Left colon (tissue), 2 donors: ENCODE measurements at regions not wholly inside any gene's neighbourhood (a gene's known extent, or its start where the extent isn't known, plus 50 kb on each side); places are given as distances from the start of the nearest gene placed in this dataset.

ENCODE experiments used
- ATAC-seq: fragments of 200-7000 bp; cut with Tn5 transposase; one replicate; pipeline ENCODE4 v1.9.1; 2020; ENCODE audit warnings: mild to moderate bottlenecking, moderate library complexity
- DNase-seq, 2 donors: peaks; one replicate each; pipeline ENCODE4 v3.0.0-alpha.2; 2020
- intact Hi-C, 2 donors: fragments of 100-400 bp; cut with DNase I in 1 of 2; cut with micrococcal nuclease in 1 of 2; formaldehyde crosslinking; loops; one replicate each; pipeline versions ENCODE4 v1.11.2 to v1.14.0; 2022; cut with DNase I, micrococcal nuclease
- donor health status: DM: no; HTN: no; CAD: no.
- donor health status: DM: yes; HTN: yes; CAD: no.

- intact Hi-C loops, result no loop called here
- DNase-seq (no peak), ATAC-seq (no peak)
Observed at GRCh38 chrX:36436361-36436760, 516.8 kb downstream of the CFAP47 start.

GRCh38 chrX:36443007-36443406 is 523.5 kb downstream of the CFAP47 start:
- no peak for DNase-seq
- intact Hi-C loops, result no loop called here
- no peak for ATAC-seq

- intact Hi-C loops, result no loop called here
- ATAC-seq, result no peak
- DNase-seq, result no peak
Observed at GRCh38 chrX:36445566-36445965, 526.0 kb downstream of the CFAP47 start.

- ATAC-seq (no peak), DNase-seq (no peak)
- intact Hi-C loops, result no loop called here
Observed at GRCh38 chrX:36462142-36462541, 542.6 kb downstream of the CFAP47 start.

- ATAC-seq (no peak), DNase-seq (no peak)
- intact Hi-C loops, result no loop called here
Observed at GRCh38 chrX:36480441-36480990, 527.6 kb upstream of the FAM47C start.

GRCh38 chrX:36501169-36501702 is 506.9 kb upstream of the FAM47C start:
- DNase-seq (no peak), ATAC-seq (no peak)
- intact Hi-C loops, result no loop called here

GRCh38 chrX:36504625-36505024 is 503.5 kb upstream of the FAM47C start:
- DNase-seq (no peak), ATAC-seq (no peak)
- intact Hi-C loops, result no loop called here

- DNase-seq (no peak), ATAC-seq (no peak)
- intact Hi-C loops, result no loop called here
Observed at GRCh38 chrX:36508042-36508441, 500.1 kb upstream of the FAM47C start.

- intact Hi-C loops, result no loop called here
- DNase-seq (no peak), ATAC-seq (no peak)
Observed at GRCh38 chrX:36510736-36511135, 497.4 kb upstream of the FAM47C start.

- ATAC-seq (no peak), DNase-seq (no peak)
- intact Hi-C loops, result no loop called here
Observed at GRCh38 chrX:36528661-36529060, 479.5 kb upstream of the FAM47C start.

GRCh38 chrX:36534900-36535299 is 473.3 kb upstream of the FAM47C start:
- ATAC-seq, result no peak
- DNase-seq, result no peak
- intact Hi-C loops, result no loop called here

GRCh38 chrX:36543499-36543898 is 464.7 kb upstream of the FAM47C start:
- no peak for DNase-seq
- intact Hi-C loops, result no loop called here
- no peak for ATAC-seq

GRCh38 chrX:36562986-36563385 is 445.2 kb upstream of the FAM47C start:
- no peak for ATAC-seq
- no peak for DNase-seq
- intact Hi-C loops, result no loop called here

GRCh38 chrX:36568946-36569345 is 439.2 kb upstream of the FAM47C start:
- intact Hi-C loops, result no loop called here
- DNase-seq (no peak), ATAC-seq (no peak)

- DNase-seq, result no peak
- no peak for ATAC-seq
- intact Hi-C loops, result no loop called here
Observed at GRCh38 chrX:36573720-36574119, 434.4 kb upstream of the FAM47C start.

GRCh38 chrX:36575670-36576069 is 432.5 kb upstream of the FAM47C start:
- intact Hi-C loops, result no loop called here
- ATAC-seq (no peak), DNase-seq (no peak)

- DNase-seq (no peak), ATAC-seq (no peak)
- intact Hi-C loops, result no loop called here
Observed at GRCh38 chrX:36577006-36577405, 431.2 kb upstream of the FAM47C start.

GRCh38 chrX:36581030-36581429 is 427.1 kb upstream of the FAM47C start:
- intact Hi-C loops, result no loop called here
- DNase-seq, result no peak
- no peak for ATAC-seq

- no peak for DNase-seq
- intact Hi-C loops, result no loop called here
- no peak for ATAC-seq
Observed at GRCh38 chrX:36583674-36584073, 424.5 kb upstream of the FAM47C start.

GRCh38 chrX:36609616-36610585 is 398.3 kb upstream of the FAM47C start:
- intact Hi-C loops, result no loop called here
- no peak for ATAC-seq
- no peak for DNase-seq
